Smooth muscle cell (in vitro differentiated cells): ENCODE measurements at regions not wholly inside any gene's neighbourhood (a gene's known extent, or its start where the extent isn't known, plus 50 kb on each side); places are given as distances from the start of the nearest gene placed in this dataset.
A peak's percentile ranks its signal among the peaks of the same experiment; 100 is the strongest.

ENCODE experiments used
- DNase-seq: peaks from one replicate; lab custom pipeline; 2025; ENCODE audit not compliant: unreplicated experiment; lab: John Stamatoyannopoulos, UW
- H2AFZ ChIP-seq: fragments of 200-600 bp; sonication (generic); 2 replicates; pipeline ENCODE4 v1.6.0; 2016; ENCODE audit warnings: antibody characterized with exemption, low read depth, mild to moderate bottlenecking
- H3F3A ChIP-seq: fragments of 200-600 bp; sonication (generic); 2 replicates; pipeline ENCODE4 v1.6.0; 2017; ENCODE audit warnings: antibody characterized with exemption, low read depth
- H3K27ac ChIP-seq: fragments of 200-600 bp; sonication (generic); 2 replicates; pipeline ENCODE4 v1.5.1; 2016; ENCODE audit warnings: low read depth, mild to moderate bottlenecking
- H3K27me3 ChIP-seq: fragments of 200-600 bp; sonication (generic); 2 replicates; pipeline ENCODE4 v1.6.1; 2016; ENCODE audit warnings: low read depth, mild to moderate bottlenecking
- H3K36me3 ChIP-seq: fragments of 200-600 bp; sonication (generic); 2 replicates; pipeline ENCODE4 v1.5.1; 2016; ENCODE audit warnings: low read depth
- H3K4me1 ChIP-seq: fragments of 200-600 bp; sonication (generic); 2 replicates; pipeline ENCODE4 v1.5.1; 2016; ENCODE audit warnings: low read depth
- H3K4me2 ChIP-seq: fragments of 200-600 bp; sonication (generic); 2 replicates; pipeline ENCODE4 v1.6.0; 2016; ENCODE audit warnings: mild to moderate bottlenecking
- H3K4me3 ChIP-seq: fragments of 200-600 bp; sonication (generic); 2 replicates; pipeline ENCODE4 v1.5.1; 2016; ENCODE audit warnings: mild to moderate bottlenecking
- H3K79me2 ChIP-seq: fragments of 200-600 bp; sonication (generic); 2 replicates; pipeline ENCODE4 v1.6.0; 2016; ENCODE audit warnings: low read depth, mild to moderate bottlenecking
- H3K9ac ChIP-seq: fragments of 200-600 bp; sonication (generic); 2 replicates; pipeline ENCODE4 v1.6.0; 2016; ENCODE audit warnings: low read depth
- H3K9me3 ChIP-seq: fragments of 200-600 bp; sonication (generic); replicated peaks from 2 replicates; pipeline ENCODE4 v1.5.1; 2016; ENCODE audit warnings: low read depth
- H4K20me1 ChIP-seq: fragments of 200-600 bp; sonication (generic); 2 replicates; pipeline ENCODE4 v1.6.0; 2016; ENCODE audit warnings: low read depth
- WGBS: methylation state at CpG from one replicate; pipeline ENCODE4 v1.1.7; 2016; ENCODE audit warnings: low lambda C conversion rate; 5-methylcytosine and 5-hydroxymethylcytosine counted together
- TF ChIP-seq, protein P1 (sequence below): fragments of 200-600 bp; sonication (generic); IDR thresholded peaks from 2 replicates; pipeline ENCODE4 v1.5.1; 2017; ENCODE audit warnings: borderline replicate concordance, mild to moderate bottlenecking, antibody characterized with exemption; ENCODE audit not compliant: insufficient read depth, poor library complexity, severe bottlenecking

DNA sequence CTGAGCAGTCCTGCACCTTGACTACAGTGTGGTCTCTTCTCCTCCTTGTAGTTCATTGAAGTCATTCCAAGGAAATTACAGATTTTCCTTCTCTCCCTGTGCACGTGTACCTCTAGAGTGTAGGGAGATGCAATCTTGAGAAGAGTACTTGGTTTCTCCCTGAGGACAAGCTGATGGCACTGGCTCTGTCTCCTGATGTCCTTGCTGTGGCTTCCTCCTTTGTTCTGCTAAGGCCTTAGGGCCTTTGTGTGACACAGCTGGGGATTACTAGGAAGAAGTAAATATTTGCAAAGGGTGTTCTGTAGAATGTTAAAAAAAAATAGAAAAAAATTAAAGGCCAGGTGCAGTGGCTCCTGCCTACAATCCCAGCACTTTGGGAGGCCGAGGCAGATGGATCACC is 66.2 kb upstream of the APOBEC4 start:
- Histone ChIP-seq H2AFZ (no peak overlapping the region), H3K4me1 (no peaks in the 10 kb centered on the region), H3K36me3 (no peaks in the 10 kb centered on the region), H3K4me2 (no peak overlapping the region), H3K27me3 (no peaks in the 10 kb centered on the region), H3K9ac (no peak overlapping the region), H3K27ac (no peak overlapping the region), H3K9me3 (no peaks in the 10 kb centered on the region), H4K20me1 (no peaks in the 10 kb centered on the region), H3K79me2 (no peaks in the 10 kb centered on the region), H3K4me3 (no peak overlapping the region), H3F3A (no peaks in the 10 kb centered on the region)
- no peak for DNase-seq
- TF ChIP-seq, protein P1, sequence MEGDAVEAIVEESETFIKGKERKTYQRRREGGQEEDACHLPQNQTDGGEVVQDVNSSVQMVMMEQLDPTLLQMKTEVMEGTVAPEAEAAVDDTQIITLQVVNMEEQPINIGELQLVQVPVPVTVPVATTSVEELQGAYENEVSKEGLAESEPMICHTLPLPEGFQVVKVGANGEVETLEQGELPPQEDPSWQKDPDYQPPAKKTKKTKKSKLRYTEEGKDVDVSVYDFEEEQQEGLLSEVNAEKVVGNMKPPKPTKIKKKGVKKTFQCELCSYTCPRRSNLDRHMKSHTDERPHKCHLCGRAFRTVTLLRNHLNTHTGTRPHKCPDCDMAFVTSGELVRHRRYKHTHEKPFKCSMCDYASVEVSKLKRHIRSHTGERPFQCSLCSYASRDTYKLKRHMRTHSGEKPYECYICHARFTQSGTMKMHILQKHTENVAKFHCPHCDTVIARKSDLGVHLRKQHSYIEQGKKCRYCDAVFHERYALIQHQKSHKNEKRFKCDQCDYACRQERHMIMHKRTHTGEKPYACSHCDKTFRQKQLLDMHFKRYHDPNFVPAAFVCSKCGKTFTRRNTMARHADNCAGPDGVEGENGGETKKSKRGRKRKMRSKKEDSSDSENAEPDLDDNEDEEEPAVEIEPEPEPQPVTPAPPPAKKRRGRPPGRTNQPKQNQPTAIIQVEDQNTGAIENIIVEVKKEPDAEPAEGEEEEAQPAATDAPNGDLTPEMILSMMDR = no peak
- WGBS = 70% methylated on average over 2 of the region's 2 CpGs

DNA sequence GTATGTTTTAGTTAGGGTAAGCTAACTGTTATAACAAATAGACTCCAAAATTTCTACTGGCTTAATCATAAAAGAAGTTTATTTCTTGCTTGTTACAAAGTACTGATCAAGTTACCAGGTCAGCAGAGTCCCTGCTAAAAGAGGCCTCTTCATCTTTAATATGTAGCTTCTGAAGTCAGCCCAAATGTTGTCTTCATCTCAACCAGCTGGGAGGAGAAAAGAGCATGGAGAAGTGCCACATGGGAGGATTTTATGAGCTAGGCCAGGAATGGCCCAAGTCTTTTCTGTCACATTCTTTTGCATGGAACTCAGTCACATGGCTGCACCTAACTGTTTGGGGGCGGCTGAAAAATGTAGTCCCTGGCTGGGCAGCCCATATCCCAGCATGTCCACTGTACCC is 63.2 kb upstream of the APOBEC4 start:
- H4K20me1 ChIP-seq = no peaks in the 10 kb centered on the region
- no peaks in the 10 kb centered on the region for H3K36me3 ChIP-seq
- TF ChIP-seq, protein P1 = no peak
- H3K9me3 ChIP-seq = no peaks in the 10 kb centered on the region
- peaks cover 8% of the 10 kb centered on the region for H3F3A ChIP-seq
- 83% methylated on average over 1 of the region's 1 CpG for WGBS
- no peaks in the 10 kb centered on the region for H3K79me2 ChIP-seq
- no peak overlapping the region for H3K4me3 ChIP-seq
- H3K27me3 ChIP-seq = no peaks in the 10 kb centered on the region
- H3K4me2 ChIP-seq = no peak overlapping the region
- H3K9ac ChIP-seq = no peak overlapping the region
- H3K27ac ChIP-seq = no peak overlapping the region
- peaks cover 3% of the 10 kb centered on the region for H3K4me1 ChIP-seq
- no peak for DNase-seq
- no peak overlapping the region for H2AFZ ChIP-seq

- Histone ChIP-seq H3K36me3 (no peaks in the 10 kb centered on the region), H2AFZ (no peak overlapping the region), H3K9ac (no peak overlapping the region), H3K4me2 (peak overlapping the region; percentile 3), H3K9me3 (no peaks in the 10 kb centered on the region), H4K20me1 (no peaks in the 10 kb centered on the region), H3K4me3 (no peak overlapping the region), H3K27me3 (no peaks in the 10 kb centered on the region), H3K27ac (no peak overlapping the region), H3K4me1 (peaks cover 3% of the 10 kb centered on the region), H3F3A (peaks cover 10% of the 10 kb centered on the region), H3K79me2 (no peaks in the 10 kb centered on the region)
- DNase-seq = no peak
- WGBS = 37% methylated on average over 5 of the region's 5 CpGs
- TF ChIP-seq, protein P1 = no peak
These were observed 58.7 kb upstream of the APOBEC4 start for GRCh38 chr1:183711741-183712361.

DNA sequence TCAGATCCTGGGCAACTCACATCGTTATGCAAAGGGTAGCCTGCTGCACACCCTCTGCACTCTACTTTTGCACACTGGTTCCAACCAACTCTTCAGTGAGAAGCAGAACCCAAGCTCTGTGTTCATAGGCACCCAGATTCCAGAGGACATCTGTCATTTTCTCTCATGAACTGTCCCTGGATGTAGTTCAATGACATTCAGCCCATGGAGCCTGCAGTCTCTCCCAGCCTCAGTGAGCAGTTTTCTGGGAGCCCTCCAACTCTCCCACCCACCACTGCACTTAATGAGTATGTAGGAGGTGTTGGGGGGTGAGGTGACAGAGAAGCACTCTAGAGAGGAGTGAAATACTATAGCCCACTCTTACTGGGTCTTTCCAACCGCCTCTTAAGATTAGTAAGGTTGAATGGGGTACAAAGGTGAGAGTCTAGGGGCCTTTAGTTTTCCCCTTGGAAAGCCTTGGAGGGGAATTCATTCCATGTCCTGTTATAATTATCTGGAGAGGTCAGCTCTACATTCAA is 58.1 kb upstream of the APOBEC4 start:
- no peak overlapping the region for H3K4me3 ChIP-seq
- H2AFZ ChIP-seq = no peak overlapping the region
- TF ChIP-seq, protein P1 = no peak
- peaks cover 10% of the 10 kb centered on the region for H3F3A ChIP-seq
- no peaks in the 10 kb centered on the region for H3K36me3 ChIP-seq
- 88% methylated on average over 2 of the region's 2 CpGs for WGBS
- no peak overlapping the region for H3K9ac ChIP-seq
- no peak overlapping the region for H3K27ac ChIP-seq
- no peak for DNase-seq
- H3K4me1 ChIP-seq = peaks cover 3% of the 10 kb centered on the region
- H3K79me2 ChIP-seq = no peaks in the 10 kb centered on the region
- peak overlapping the region; percentile 3 for H3K4me2 ChIP-seq
- H4K20me1 ChIP-seq = no peaks in the 10 kb centered on the region
- H3K9me3 ChIP-seq = no peaks in the 10 kb centered on the region
- H3K27me3 ChIP-seq = no peaks in the 10 kb centered on the region
